H9 (cell line): ENCODE measurements at regions not wholly inside any gene's neighbourhood (a gene's known extent, or its start where the extent isn't known, plus 50 kb on each side); places are given as distances from the start of the nearest gene placed in this dataset.
A peak's percentile ranks its signal among the peaks of the same experiment; 100 is the strongest.

Experiments used
- DNase-seq: peaks from one replicate; pipeline ENCODE4 v3.0.0-alpha.2; 2017
- H2AFZ ChIP-seq: one replicate; pipeline ENCODE4 v1.6.1; 2013; ENCODE audit warnings: mild to moderate bottlenecking, low read length, control low read depth, moderate library complexity
- H2AK5ac ChIP-seq: 2 replicates; pipeline ENCODE4 v1.6.1; 2013; ENCODE audit warnings: low read length, control low read depth, mixed read lengths; ENCODE audit not compliant: insufficient read length
- H2BK120ac ChIP-seq: one replicate; pipeline ENCODE4 v1.6.1; 2013; ENCODE audit warnings: low read depth, mild to moderate bottlenecking, low read length, control low read depth, inconsistent platforms; ENCODE audit not compliant: poor library complexity, severe bottlenecking
- H2BK12ac ChIP-seq: 2 replicates; pipeline ENCODE4 v1.6.1; 2013; ENCODE audit warnings: low read length, control low read depth, mixed read lengths, low read depth; ENCODE audit not compliant: insufficient read length
- H2BK15ac ChIP-seq: 2 replicates; pipeline ENCODE4 v1.6.1; 2013; ENCODE audit warnings: low read depth, low read length, control low read depth
- H2BK20ac ChIP-seq: one replicate; pipeline ENCODE4 v1.6.1; 2013; ENCODE audit warnings: low read depth, mild to moderate bottlenecking, low read length, control low read depth, inconsistent platforms; ENCODE audit not compliant: poor library complexity, severe bottlenecking
- H2BK5ac ChIP-seq: 2 replicates; pipeline ENCODE4 v1.6.1; 2013; ENCODE audit warnings: low read length, control low read depth, mixed read lengths; ENCODE audit not compliant: insufficient read length
- H3K14ac ChIP-seq: 2 replicates; pipeline ENCODE4 v1.6.1; 2013; ENCODE audit warnings: low read length, control low read depth; ENCODE audit not compliant: insufficient read depth
- H3K18ac ChIP-seq: 2 replicates; pipeline ENCODE4 v1.6.1; 2013; ENCODE audit warnings: low read depth, mild to moderate bottlenecking, mixed read lengths, low read length, control low read depth; ENCODE audit not compliant: insufficient read length
- H3K23ac ChIP-seq: 2 replicates; pipeline ENCODE4 v1.6.1; 2013; ENCODE audit warnings: low read length, control low read depth, mixed read lengths, low read depth; ENCODE audit not compliant: insufficient read length
- H3K23me2 ChIP-seq: 2 replicates; pipeline ENCODE4 v1.6.1; 2013; ENCODE audit warnings: low read depth, mild to moderate bottlenecking, mixed read lengths, low read length, control low read depth; ENCODE audit not compliant: insufficient read length, poor library complexity, severe bottlenecking
- H3K27ac ChIP-seq: 2 replicates; pipeline ENCODE4 v1.5.1; 2013; ENCODE audit warnings: low read length, control low read depth, mixed read lengths, low read depth; ENCODE audit not compliant: insufficient read length
- H3K27me3 ChIP-seq: 2 replicates; pipeline ENCODE4 v1.6.1; 2013; ENCODE audit warnings: low read length, control low read depth, inconsistent platforms; ENCODE audit not compliant: insufficient read depth
- H3K4ac ChIP-seq: 2 replicates; pipeline ENCODE4 v1.6.1; 2013; ENCODE audit warnings: low read depth, mild to moderate bottlenecking, control low read depth, inconsistent platforms, low read length, moderate library complexity
- H3K4me1 ChIP-seq: 2 replicates; pipeline ENCODE4 v1.6.1; 2013; ENCODE audit warnings: low read length, control low read depth, inconsistent platforms; ENCODE audit not compliant: insufficient read depth
- H3K4me2 ChIP-seq: 2 replicates; pipeline ENCODE4 v1.6.1; 2013; ENCODE audit warnings: low read length, control low read depth, mixed read lengths; ENCODE audit not compliant: insufficient read length, insufficient read depth
- H3K56ac ChIP-seq: 2 replicates; pipeline ENCODE4 v1.6.1; 2013; ENCODE audit warnings: low read depth, mild to moderate bottlenecking, mixed read lengths, low read length, control low read depth; ENCODE audit not compliant: insufficient read length
- H3K79me1 ChIP-seq: 2 replicates; pipeline ENCODE4 v1.6.1; 2013; ENCODE audit warnings: low read depth, mild to moderate bottlenecking, moderate library complexity, low read length, control low read depth, inconsistent platforms; ENCODE audit not compliant: insufficient read depth, poor library complexity, severe bottlenecking
- H3K79me2 ChIP-seq: 2 replicates; pipeline ENCODE4 v1.6.1; 2013; ENCODE audit warnings: low read length, control low read depth, inconsistent platforms; ENCODE audit not compliant: insufficient read depth
- H3K9ac ChIP-seq: 2 replicates; pipeline ENCODE4 v1.6.1; 2013; ENCODE audit warnings: low read length, control low read depth, mixed read lengths; ENCODE audit not compliant: insufficient read length; ENCODE audit errors: extremely low read depth
- H3K9me3 ChIP-seq: one replicate; pipeline ENCODE4 v1.6.1; 2013; ENCODE audit warnings: low read depth, low read length, inconsistent platforms; ENCODE audit not compliant: control insufficient read depth
- H3T11ph ChIP-seq: one replicate; pipeline ENCODE4 v1.6.1; 2013; ENCODE audit warnings: mild to moderate bottlenecking, low read length, control low read depth, inconsistent platforms
- H4K20me1 ChIP-seq: one replicate; pipeline ENCODE4 v1.6.1; 2013; ENCODE audit not compliant: control insufficient read depth, insufficient read length, insufficient read depth
- H4K5ac ChIP-seq: 2 replicates; pipeline ENCODE4 v1.6.1; 2013; ENCODE audit warnings: low read depth, mild to moderate bottlenecking, mixed read lengths, low read length, control low read depth; ENCODE audit not compliant: insufficient read length
- H4K8ac ChIP-seq: replicated peaks from 2 replicates; pipeline ENCODE4 v1.6.1; 2013; ENCODE audit warnings: low read length, control low read depth, mixed read lengths, low read depth; ENCODE audit not compliant: insufficient read length
- H4K91ac ChIP-seq: 2 replicates; pipeline ENCODE4 v1.6.1; 2013; ENCODE audit warnings: low read depth, mild to moderate bottlenecking, moderate library complexity, mixed read lengths, low read length, control low read depth; ENCODE audit not compliant: insufficient read length
- H3K27ac Mint-ChIP-seq, 3 experiments: 2 replicates in 2 of 3; 3 replicates in 1 of 3; pipeline ENCODE4 v1.8.0; 2020 to 2021; ENCODE audit warnings: mixed read lengths in 3 of 3, mild to moderate bottlenecking in 1 of 3, moderate library complexity in 1 of 3
- H3K27me3 Mint-ChIP-seq: 2 replicates; pipeline ENCODE4 v1.8.0; 2021; ENCODE audit warnings: low read depth, mild to moderate bottlenecking, moderate library complexity, mixed read lengths
- H3K36me3 Mint-ChIP-seq, 3 experiments: 2 replicates in 2 of 3; 3 replicates in 1 of 3; pipeline ENCODE4 v1.8.0; 2020 to 2021; ENCODE audit warnings: low read depth in 3 of 3, mixed read lengths in 3 of 3; ENCODE audit not compliant: insufficient read depth in 1 of 3
- H3K4me1 Mint-ChIP-seq, 2 experiments: 2 replicates each; pipeline ENCODE4 v1.8.0; 2020; ENCODE audit warnings: mixed read lengths in 2 of 2
- H3K4me3 Mint-ChIP-seq, 2 experiments: 2 replicates in 1 of 2; 3 replicates in 1 of 2; pipeline ENCODE4 v1.8.0; 2020 to 2021; ENCODE audit warnings: mild to moderate bottlenecking in 2 of 2, mixed read lengths in 2 of 2, moderate library complexity in 1 of 2
- H3K9me3 Mint-ChIP-seq, 2 experiments: 2 replicates in 1 of 2; 3 replicates in 1 of 2; pipeline ENCODE4 v1.8.0; 2020; ENCODE audit warnings: mild to moderate bottlenecking in 2 of 2, mixed read lengths in 2 of 2, moderate library complexity in 1 of 2
- WGBS: extraction: QIAGEN DNeasy Blood & Tissue Kit; methylation state at CpG from one replicate; pipeline ENCODE4 v1.1.7; 2013; ENCODE audit warnings: missing lambda C conversion rate, low lambda C conversion rate, mixed read lengths; ENCODE audit not compliant: insufficient read length; ENCODE audit errors: extremely low coverage; 5-methylcytosine and 5-hydroxymethylcytosine counted together
- TF ChIP-seq, protein P1 (sequence below): fragments of 200-600 bp; sonication (generic); conservative IDR thresholded peaks from 3 replicates; pipeline ENCODE4 v1.8.0; 2021; ENCODE audit warnings: antibody characterized with exemption, mild to moderate bottlenecking

DNA sequence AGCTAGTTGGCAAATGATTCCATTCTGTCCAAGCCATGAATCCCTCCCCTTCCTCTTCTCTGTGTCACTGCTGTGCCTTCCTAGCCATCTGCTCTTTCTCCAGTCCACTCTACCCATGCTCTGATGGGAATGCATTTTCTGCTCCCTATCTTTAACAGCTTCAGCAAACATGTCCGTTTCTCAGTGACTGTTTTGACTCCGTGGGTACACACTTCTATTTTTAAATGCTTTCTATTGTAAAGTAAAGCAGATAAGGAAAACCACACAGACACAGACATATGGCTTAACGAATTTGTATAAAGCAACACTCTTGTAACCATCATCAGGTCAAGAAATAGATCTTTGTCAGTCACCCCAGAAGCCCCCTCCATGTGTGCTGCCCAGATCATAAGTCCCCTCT lies 72.4 kb upstream of the KLHL13 start:
- H2BK5ac ChIP-seq: no peak overlapping the region
- peak overlapping the region in 1 of 3 experiments; percentile 6; a peak in 1 of 7 replicates for H3K27ac Mint-ChIP-seq
- TF ChIP-seq, protein P1, sequence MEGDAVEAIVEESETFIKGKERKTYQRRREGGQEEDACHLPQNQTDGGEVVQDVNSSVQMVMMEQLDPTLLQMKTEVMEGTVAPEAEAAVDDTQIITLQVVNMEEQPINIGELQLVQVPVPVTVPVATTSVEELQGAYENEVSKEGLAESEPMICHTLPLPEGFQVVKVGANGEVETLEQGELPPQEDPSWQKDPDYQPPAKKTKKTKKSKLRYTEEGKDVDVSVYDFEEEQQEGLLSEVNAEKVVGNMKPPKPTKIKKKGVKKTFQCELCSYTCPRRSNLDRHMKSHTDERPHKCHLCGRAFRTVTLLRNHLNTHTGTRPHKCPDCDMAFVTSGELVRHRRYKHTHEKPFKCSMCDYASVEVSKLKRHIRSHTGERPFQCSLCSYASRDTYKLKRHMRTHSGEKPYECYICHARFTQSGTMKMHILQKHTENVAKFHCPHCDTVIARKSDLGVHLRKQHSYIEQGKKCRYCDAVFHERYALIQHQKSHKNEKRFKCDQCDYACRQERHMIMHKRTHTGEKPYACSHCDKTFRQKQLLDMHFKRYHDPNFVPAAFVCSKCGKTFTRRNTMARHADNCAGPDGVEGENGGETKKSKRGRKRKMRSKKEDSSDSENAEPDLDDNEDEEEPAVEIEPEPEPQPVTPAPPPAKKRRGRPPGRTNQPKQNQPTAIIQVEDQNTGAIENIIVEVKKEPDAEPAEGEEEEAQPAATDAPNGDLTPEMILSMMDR: no peak

More for the DNA sequence above, 72.4 kb upstream of the KLHL13 start:
- no peaks in the 10 kb centered on the region for H3K4me1 Mint-ChIP-seq
- Histone ChIP-seq H3K79me2 (no peaks in the 10 kb centered on the region), H3K27ac (no peak overlapping the region), H3K18ac (no peak overlapping the region), H2BK15ac (no peak overlapping the region), H2BK20ac (no peak overlapping the region), H3K27me3 (no peaks in the 10 kb centered on the region), H3K23ac (no peak overlapping the region), H3K4me1 (no peaks in the 10 kb centered on the region), H4K5ac (no peak overlapping the region), H3K4ac (no peak overlapping the region), H2AFZ (no peak overlapping the region), H2BK120ac (no peak overlapping the region), H3K4me2 (no peak overlapping the region), H3K23me2 (no peaks in the 10 kb centered on the region), H4K8ac (no peak overlapping the region), H3T11ph (no peak overlapping the region), H4K91ac (no peak overlapping the region), H2BK12ac (no peak overlapping the region), H3K9ac (no peak overlapping the region), H4K20me1 (no peaks in the 10 kb centered on the region), H2AK5ac (no peak overlapping the region), H3K14ac (no peak overlapping the region), H3K56ac (no peak overlapping the region), H3K9me3 (peaks cover 9% of the 10 kb centered on the region), H3K79me1 (no peaks in the 10 kb centered on the region)
- WGBS: no CpG with 5 or more reads among the region's 3 CpGs
- DNase-seq: no peak
- H3K4me3 Mint-ChIP-seq: no peak overlapping the region
- peaks cover 5 to 55% of the 10 kb centered on the region in 2 experiments; a peak in 4 of 5 replicates for H3K9me3 Mint-ChIP-seq
- no peaks in the 10 kb centered on the region; the same call in 1 of the 2 replicates for H3K27me3 Mint-ChIP-seq
- no peaks in the 10 kb centered on the region for H3K36me3 Mint-ChIP-seq
